ENCODE measurements at regions not wholly inside any gene's neighbourhood (a gene's known extent, or its start where the extent isn't known, plus 50 kb on each side); places are given as distances from the start of the nearest gene placed in this dataset.

DNA sequence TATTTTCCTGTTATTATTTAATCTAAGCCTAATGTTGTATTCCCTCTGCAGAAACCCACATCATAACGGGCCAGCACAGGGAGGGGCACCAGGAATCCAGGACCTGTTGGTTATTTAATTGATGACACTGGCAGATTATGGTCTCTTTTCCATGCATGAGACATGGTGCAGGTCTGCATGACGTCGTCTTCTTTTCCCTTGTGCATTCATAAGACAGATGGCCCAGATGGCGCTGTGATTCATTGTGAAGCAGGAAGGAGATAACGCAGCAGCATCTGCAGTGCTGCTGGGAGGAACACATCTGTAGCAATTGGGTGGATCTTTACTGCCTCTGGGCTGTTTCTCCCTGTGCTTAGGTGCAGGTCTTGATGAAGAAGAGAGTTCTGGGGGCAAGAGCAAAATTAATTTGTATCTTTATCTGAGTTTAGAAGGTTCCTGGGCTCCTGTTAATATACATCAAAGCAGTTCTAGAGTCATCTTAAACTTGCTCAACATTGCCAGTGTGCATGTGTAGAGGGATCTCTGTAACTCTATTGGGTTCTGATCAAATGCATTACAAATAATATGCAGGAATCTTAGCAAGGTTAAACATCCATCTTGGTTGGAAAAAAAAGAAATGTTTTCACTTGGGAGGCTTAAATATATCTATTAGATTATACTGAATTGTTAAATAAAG, 176.1 kb downstream of the PCSK1 start:
- ATAC-seq (no peak), DNase-seq (ENCODE audit: low spot score) (no peak)
- Mint-ChIP-seq H3K4me3 (no peak overlapping the region), H3K27me3 (ENCODE audit: low read depth) (no peaks in the 10 kb centered on the region), H3K9me3 (no peaks in the 10 kb centered on the region), H3K4me1 (0 out of 2 replicates have a peak, but pooled peaks cover 2% of the 10 kb centered on the region), H3K36me3 (no peaks in the 10 kb centered on the region), H3K27ac (no peak overlapping the region)
- ChIA-PET CTCF (no interaction called here), POLR2A (no interaction called here)
- TF ChIP-seq ZNF671 (CRISPR knock-in tag; IDR thresholded peaks at IDR 0.05) (no peak), FOXP1 (CRISPR knock-in tag; IDR thresholded peaks at IDR 0.05; ENCODE audit: borderline replicate concordance) (no peak)
- TF ChIP-seq, protein P1, sequence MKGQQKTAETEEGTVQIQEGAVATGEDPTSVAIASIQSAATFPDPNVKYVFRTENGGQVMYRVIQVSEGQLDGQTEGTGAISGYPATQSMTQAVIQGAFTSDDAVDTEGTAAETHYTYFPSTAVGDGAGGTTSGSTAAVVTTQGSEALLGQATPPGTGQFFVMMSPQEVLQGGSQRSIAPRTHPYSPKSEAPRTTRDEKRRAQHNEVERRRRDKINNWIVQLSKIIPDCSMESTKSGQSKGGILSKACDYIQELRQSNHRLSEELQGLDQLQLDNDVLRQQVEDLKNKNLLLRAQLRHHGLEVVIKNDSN (CRISPR knock-in tag; IDR thresholded peaks at IDR 0.05): no peak
- TF ChIP-seq, protein P2, sequence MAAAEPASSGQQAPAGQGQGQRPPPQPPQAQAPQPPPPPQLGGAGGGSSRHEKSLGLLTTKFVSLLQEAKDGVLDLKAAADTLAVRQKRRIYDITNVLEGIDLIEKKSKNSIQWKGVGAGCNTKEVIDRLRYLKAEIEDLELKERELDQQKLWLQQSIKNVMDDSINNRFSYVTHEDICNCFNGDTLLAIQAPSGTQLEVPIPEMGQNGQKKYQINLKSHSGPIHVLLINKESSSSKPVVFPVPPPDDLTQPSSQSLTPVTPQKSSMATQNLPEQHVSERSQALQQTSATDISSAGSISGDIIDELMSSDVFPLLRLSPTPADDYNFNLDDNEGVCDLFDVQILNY (CRISPR knock-in tag; IDR thresholded peaks at IDR 0.05): no peak

DNA sequence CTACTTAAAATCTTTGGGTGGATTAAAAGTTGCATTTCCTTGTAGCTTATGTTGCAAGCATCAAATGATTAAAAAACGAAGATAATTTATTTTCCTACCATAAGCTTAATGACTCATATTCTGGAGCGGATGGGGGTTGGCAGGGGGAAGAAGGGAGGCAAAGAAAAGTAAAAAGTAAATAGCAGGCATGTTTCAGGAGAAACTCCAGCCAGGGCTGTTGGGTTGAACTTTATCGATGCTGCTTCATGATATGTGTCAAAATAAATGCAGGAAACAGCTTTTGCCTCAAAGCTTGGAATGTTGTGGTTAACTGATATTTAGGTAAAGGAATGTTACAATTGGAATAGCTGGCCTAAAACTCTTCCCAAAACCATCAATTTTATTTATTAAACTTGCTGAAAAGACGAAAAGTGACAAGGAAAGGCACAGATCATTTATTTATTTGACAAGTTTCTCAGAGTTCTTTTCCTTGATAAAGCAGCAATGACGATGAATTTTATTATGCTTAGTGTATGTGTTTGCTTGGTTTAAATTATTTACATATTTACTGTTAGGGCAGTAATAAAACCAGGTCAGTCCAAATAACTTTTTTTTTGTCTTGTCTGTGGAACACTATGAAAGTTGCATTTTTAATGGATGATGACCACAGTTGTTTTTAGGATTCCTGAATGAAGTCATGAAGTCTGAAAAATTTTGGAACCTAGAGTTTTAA, 177.9 kb downstream of the PCSK1 start:
- ChIA-PET POLR2A (no interaction called here), CTCF (interaction anchor here (1.0 kb wide), 1 partner anchor 81 kb away, joined by 3 read pairs; no protein-coding TSS in a partner anchor)
- no peaks in the 10 kb centered on the region for H3K27me3 Mint-ChIP-seq (ENCODE audit: low read depth)
- H3K27ac Mint-ChIP-seq: no peak overlapping the region
- TF ChIP-seq KAT7 (CRISPR knock-in tag; IDR thresholded peaks at IDR 0.05; ENCODE audit: borderline replicate concordance): no peak
- TF ChIP-seq, protein P3, sequence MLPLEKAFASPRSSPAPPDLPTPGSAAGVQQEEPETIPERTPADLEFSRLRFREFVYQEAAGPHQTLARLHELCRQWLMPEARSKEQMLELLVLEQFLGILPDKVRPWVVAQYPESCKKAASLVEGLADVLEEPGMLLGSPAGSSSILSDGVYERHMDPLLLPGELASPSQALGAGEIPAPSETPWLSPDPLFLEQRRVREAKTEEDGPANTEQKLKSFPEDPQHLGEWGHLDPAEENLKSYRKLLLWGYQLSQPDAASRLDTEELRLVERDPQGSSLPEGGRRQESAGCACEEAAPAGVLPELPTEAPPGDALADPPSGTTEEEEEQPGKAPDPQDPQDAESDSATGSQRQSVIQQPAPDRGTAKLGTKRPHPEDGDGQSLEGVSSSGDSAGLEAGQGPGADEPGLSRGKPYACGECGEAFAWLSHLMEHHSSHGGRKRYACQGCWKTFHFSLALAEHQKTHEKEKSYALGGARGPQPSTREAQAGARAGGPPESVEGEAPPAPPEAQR (CRISPR knock-in tag; IDR thresholded peaks at IDR 0.05): no peak
- no peak for TF ChIP-seq IRF2 (CRISPR knock-in tag; IDR thresholded peaks at IDR 0.05; ENCODE audit: borderline replicate concordance, low read depth)
- no peak for TF ChIP-seq ZNF671 (CRISPR knock-in tag; IDR thresholded peaks at IDR 0.05)
- TF ChIP-seq, protein P4, sequence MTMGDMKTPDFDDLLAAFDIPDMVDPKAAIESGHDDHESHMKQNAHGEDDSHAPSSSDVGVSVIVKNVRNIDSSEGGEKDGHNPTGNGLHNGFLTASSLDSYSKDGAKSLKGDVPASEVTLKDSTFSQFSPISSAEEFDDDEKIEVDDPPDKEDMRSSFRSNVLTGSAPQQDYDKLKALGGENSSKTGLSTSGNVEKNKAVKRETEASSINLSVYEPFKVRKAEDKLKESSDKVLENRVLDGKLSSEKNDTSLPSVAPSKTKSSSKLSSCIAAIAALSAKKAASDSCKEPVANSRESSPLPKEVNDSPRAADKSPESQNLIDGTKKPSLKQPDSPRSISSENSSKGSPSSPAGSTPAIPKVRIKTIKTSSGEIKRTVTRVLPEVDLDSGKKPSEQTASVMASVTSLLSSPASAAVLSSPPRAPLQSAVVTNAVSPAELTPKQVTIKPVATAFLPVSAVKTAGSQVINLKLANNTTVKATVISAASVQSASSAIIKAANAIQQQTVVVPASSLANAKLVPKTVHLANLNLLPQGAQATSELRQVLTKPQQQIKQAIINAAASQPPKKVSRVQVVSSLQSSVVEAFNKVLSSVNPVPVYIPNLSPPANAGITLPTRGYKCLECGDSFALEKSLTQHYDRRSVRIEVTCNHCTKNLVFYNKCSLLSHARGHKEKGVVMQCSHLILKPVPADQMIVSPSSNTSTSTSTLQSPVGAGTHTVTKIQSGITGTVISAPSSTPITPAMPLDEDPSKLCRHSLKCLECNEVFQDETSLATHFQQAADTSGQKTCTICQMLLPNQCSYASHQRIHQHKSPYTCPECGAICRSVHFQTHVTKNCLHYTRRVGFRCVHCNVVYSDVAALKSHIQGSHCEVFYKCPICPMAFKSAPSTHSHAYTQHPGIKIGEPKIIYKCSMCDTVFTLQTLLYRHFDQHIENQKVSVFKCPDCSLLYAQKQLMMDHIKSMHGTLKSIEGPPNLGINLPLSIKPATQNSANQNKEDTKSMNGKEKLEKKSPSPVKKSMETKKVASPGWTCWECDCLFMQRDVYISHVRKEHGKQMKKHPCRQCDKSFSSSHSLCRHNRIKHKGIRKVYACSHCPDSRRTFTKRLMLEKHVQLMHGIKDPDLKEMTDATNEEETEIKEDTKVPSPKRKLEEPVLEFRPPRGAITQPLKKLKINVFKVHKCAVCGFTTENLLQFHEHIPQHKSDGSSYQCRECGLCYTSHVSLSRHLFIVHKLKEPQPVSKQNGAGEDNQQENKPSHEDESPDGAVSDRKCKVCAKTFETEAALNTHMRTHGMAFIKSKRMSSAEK (CRISPR knock-in tag; IDR thresholded peaks at IDR 0.05; ENCODE audit: borderline replicate concordance): no peak
- TF ChIP-seq ZNF138 (CRISPR knock-in tag; conservative IDR thresholded peaks at IDR 0.05): no peak
- TF ChIP-seq CREM (CRISPR knock-in tag; IDR thresholded peaks at IDR 0.05): no peak
- no peak for TF ChIP-seq RELA (CRISPR knock-in tag; IDR thresholded peaks at IDR 0.05; ENCODE audit: borderline replicate concordance)
- DNase-seq (ENCODE audit: low spot score): no peak
- no peaks in the 10 kb centered on the region for H3K36me3 Mint-ChIP-seq
- no peak for ATAC-seq
- no peak overlapping the region for H3K4me3 Mint-ChIP-seq
- H3K9me3 Mint-ChIP-seq: no peaks in the 10 kb centered on the region
- H3K4me1 Mint-ChIP-seq: 0 out of 2 replicates have a peak, but pooled peaks cover 2% of the 10 kb centered on the region

DNA sequence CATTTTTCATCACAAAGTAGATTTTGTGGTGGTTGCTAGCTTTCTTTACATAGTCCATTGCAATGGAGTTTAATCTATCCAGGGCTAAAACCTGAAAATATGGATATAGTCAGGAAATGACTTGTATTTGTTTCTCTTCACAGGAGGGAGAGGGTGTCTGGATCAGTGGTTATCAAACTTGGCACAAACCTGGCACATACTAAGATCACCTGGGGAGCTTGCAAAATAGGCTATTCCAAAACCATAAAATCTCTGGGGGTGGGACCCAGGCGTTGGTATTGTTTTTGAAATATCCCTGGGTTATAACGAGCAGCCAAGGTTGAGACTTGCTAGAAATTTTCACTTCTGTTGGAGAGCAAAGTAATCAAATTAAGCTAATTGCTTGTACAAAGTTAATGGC, 179.9 kb downstream of the PCSK1 start:
- CTCF ChIA-PET: no interaction called here
- Mint-ChIP-seq H3K27me3 (ENCODE audit: low read depth) (no peaks in the 10 kb centered on the region; the same call in 1 of the 2 replicates), H3K4me1 (0 out of 2 replicates have a peak, but pooled peaks cover 2% of the 10 kb centered on the region), H3K4me3 (no peak overlapping the region), H3K27ac (no peak overlapping the region), H3K9me3 (no peaks in the 10 kb centered on the region), H3K36me3 (no peaks in the 10 kb centered on the region)
- no peak for ATAC-seq
- POLR2A ChIA-PET: no interaction called here
- no peak for DNase-seq (ENCODE audit: low spot score)
- TF ChIP-seq ZNF138 (CRISPR knock-in tag; conservative IDR thresholded peaks at IDR 0.05) (no peak), NR2C2 (CRISPR knock-in tag; IDR thresholded peaks at IDR 0.05) (no peak), CBFB (CRISPR knock-in tag; IDR thresholded peaks at IDR 0.05; ENCODE audit: low read depth) (no peak), ZBTB21 (CRISPR knock-in tag; IDR thresholded peaks at IDR 0.05; ENCODE audit: borderline replicate concordance) (no peak), EMX1 (CRISPR knock-in tag; IDR thresholded peaks at IDR 0.05) (no peak), ZNF671 (CRISPR knock-in tag; IDR thresholded peaks at IDR 0.05) (no peak), NFATC4 (CRISPR knock-in tag; IDR thresholded peaks at IDR 0.05) (no peak), SMAD4 (CRISPR knock-in tag; IDR thresholded peaks at IDR 0.05) (no peak), TEAD4 (CRISPR knock-in tag; IDR thresholded peaks at IDR 0.05) (no peak)
- TF ChIP-seq, protein P5, sequence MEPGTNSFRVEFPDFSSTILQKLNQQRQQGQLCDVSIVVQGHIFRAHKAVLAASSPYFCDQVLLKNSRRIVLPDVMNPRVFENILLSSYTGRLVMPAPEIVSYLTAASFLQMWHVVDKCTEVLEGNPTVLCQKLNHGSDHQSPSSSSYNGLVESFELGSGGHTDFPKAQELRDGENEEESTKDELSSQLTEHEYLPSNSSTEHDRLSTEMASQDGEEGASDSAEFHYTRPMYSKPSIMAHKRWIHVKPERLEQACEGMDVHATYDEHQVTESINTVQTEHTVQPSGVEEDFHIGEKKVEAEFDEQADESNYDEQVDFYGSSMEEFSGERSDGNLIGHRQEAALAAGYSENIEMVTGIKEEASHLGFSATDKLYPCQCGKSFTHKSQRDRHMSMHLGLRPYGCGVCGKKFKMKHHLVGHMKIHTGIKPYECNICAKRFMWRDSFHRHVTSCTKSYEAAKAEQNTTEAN (CRISPR knock-in tag; IDR thresholded peaks at IDR 0.05): no peak
- TF ChIP-seq, protein P2 (CRISPR knock-in tag; IDR thresholded peaks at IDR 0.05): no peak
- TF ChIP-seq, protein P6, sequence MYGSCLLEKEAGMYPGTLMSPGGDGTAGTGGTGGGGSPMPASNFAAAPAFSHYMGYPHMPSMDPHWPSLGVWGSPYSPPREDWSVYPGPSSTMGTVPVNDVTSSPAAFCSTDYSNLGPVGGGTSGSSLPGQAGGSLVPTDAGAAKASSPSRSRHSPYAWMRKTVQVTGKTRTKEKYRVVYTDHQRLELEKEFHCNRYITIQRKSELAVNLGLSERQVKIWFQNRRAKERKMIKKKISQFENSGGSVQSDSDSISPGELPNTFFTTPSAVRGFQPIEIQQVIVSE (CRISPR knock-in tag; IDR thresholded peaks at IDR 0.05; ENCODE audit: borderline replicate concordance): no peak
